GM18868 (cell line): ENCODE measurements at regions not wholly inside any gene's neighbourhood (a gene's known extent, or its start where the extent isn't known, plus 50 kb on each side); places are given as distances from the start of the nearest gene placed in this dataset.

Source experiments
- ATAC-seq: cut with Tn5 transposase; IDR thresholded peaks from one replicate; pipeline ENCODE4 v1.9.1; 2021; ENCODE audit warnings: mild to moderate bottlenecking, moderate library complexity; ENCODE audit not compliant: unreplicated experiment

DNA sequence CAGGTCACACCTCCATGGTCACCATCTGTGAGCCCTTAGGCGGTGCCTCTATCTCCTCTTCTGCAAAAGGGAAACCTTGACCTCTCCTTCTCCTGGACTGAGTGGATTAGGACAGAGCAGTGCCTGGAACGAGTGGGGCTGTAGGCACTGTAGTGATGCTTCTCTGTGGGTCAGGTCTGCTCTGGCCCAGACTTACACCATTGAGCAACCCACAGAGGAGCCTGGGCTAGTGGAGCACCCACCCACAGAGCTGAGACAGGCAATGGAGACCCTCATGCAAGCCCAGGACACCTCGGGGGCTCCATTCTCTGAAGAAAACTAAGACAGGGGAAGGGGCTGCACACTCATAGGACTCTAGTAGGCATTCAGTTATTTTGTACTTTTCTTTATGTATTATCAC, 400.6 kb downstream of the GADD45G start:
- ATAC-seq: no peak

DNA sequence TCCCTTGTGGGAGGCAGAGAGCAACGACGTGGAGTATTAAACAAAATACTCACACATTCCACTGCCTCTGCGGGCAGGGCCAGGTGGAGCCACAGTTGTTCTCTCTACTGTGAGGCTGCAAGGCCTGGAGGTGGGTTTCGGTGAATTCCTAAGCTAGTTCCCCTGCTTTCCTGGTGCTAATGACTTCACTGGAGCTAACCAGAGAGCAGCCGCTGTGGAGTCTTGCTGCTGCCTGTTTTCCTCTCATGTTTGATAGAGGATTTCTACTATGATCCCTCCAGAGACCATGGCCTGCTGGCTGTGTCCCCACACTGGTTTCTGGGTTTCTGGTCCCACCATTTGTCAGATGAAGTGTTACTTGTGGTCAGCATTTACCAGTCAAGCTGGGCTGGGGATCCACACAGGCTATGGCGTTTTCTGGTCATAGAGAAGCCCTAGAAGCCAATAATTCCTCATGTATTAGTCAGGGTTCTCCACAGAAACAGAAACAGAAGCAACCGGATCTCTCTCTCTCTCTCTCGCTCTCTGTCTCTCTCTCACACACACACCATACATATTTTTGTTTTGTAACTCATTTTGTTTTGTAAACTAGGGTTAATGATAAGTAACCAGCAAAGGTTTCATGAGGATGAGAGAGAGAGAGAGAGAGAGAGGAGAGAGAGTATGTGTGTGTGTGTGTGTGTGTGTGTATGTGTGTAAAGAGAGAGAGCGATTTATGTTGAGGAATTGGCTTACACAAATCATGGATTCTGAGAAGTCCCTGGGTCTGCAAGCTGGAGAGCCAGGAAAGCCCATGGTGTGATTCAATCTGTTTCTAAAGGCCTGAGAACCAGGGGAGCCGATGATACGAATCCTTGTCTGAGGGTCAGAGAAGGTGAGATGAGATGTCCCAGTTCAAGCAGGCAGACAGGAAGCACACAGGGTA, 403.0 kb downstream of the GADD45G start:
- no peak for ATAC-seq

DNA sequence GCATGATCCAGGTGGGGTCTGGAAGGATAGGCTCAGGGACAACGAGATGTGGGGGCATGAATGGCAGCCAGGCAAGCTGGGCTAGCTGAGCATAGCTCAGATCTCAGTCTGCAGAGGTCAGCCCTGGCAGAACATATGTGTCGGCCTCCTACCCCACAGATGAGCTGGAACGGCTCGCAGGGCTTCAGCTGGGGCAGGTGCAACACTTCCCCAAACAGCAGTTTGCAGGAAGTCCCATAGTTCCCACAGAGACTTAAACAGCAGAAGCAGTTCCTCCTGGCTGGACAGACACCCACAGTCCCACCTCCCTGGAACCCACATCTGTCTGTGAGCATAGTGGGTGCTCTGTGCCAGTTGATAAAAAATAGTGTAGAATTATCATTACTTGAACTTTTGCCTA, 404.6 kb downstream of the GADD45G start:
- ATAC-seq: no peak

DNA sequence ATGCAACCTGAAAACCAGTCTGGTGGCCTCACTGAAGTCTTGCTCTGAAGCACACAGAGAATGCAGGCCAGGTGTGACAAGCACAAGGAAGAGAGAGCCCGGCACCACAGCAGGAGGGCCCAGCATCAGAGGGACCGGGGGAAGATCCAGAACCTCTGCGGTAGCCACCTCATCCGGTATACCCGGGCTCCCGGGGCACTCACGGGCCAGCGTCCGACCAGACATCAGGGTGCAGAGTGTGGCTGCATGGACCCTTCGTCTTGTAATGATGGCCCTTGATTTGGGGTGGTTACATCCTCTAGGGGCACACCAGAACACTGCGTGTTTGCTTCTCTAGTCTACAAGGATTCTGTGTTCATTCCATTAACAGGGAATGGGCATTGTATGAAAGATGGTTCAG, 406.0 kb downstream of the GADD45G start:
- ATAC-seq: no peak

DNA sequence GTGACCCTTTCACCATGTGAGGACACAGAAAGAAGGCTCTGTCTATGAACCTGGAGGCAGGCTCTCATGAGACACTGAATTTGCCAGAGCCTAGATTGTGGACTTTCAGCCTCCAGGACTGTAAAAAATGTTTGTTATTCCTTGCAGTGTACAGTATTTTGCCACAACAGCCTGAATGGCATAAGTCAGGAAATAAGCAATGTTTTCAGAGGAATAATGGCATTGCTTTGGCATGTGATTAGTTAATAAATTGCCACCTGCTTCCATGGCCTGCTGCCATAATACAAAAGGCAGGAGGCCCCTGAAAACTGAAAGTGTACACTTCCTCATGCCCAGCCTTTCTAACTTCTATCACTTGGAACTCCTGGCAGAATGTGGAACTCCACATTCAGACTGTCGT, 408.1 kb downstream of the GADD45G start:
- ATAC-seq: no peak

DNA sequence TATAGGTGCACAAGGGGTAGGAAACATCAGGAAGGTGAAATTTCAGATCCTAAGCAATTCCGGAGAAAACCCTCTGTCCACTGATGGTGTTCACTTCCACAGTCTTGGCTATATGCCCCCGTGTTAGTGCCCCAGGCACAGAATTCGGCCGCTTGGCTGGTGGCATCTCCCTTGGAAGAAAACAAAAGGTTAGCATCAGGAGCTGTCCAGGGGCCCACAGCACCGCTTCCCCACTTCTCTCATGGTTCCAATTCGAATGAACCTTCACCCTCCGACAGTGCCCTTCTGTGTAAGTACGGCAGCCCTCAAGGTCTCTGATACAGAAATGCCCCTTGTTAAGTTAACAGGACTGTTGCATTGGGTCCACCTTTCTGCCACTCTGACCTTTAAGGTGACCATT, 409.0 kb downstream of the GADD45G start:
- ATAC-seq: no peak

DNA sequence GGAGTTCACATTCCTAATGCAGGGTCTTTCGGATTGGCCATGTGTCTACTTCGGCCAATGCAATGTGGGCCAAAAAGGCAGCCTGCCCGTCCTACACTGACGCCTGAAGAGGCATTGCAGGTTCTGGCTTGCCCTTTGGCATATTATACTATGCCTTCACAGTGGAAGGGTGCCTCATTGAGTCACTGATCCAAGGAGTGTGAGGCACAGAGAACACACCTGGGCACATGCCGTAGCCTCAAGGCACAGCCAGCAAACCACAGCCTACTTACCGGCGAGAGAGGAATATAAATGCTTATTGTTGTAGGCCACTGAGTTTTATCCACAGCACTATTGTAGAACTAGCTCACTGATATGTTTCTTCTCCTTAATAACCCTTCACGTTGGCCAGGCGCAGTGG, 409.6 kb downstream of the GADD45G start:
- no peak for ATAC-seq

DNA sequence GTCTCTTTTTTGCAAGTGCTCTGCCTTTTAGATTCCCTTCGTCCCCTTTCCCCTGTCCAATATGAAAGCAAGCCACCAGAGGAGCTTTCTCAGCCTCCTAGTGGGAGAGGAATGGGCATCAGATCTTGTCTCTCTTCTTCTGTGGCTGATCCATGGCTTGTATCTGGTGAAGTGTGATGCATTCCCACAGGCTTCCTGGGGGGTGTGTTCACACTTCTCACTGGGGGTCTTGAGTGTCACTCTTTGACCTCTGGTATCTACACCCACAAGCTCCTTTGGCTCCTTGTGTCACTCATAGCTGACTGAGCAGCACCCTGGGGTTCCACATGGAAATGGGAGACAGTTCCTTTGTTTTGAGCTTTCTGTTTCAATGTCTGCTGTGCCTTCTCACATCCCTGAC, 411.5 kb downstream of the GADD45G start:
- ATAC-seq: no peak

DNA sequence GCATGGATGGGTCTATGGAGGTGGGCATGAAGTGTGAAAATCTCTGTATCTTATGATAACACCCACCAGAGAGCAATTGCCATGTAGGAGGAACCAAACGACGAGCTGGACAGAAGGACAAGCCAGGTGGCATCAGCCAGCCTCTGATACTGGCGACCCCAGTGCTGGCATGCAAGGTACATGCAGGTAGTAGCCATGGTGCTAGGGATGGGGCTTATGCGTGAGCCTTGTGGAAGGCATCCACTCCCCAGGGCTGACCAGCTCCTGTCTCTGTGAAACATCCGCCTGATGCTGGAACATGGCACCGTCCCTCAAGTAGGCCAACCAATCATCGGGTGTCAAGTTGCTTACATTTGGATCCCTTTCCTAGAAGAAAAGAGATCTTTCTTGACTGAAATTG, 412.9 kb downstream of the GADD45G start:
- ATAC-seq: no peak

DNA sequence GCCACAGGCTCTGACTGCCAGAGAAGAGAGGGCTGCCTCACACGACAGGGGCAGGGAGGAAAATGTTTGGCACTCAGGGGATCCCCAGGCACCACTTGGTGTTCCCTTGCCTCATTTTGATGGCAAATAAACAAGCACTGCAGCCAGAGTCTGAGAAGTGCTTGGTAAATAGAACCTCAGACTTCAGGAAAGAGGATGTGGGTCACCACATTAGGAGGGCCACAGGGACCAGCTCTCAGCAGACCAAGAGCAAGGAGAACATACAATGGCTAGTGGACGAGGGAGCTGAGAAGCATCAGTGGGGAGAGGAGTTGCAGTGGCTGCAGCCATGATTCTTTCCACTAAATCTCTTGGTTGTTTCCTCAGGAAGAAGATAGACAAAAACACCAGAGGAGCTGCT, 413.9 kb downstream of the GADD45G start:
- ATAC-seq: no peak

DNA sequence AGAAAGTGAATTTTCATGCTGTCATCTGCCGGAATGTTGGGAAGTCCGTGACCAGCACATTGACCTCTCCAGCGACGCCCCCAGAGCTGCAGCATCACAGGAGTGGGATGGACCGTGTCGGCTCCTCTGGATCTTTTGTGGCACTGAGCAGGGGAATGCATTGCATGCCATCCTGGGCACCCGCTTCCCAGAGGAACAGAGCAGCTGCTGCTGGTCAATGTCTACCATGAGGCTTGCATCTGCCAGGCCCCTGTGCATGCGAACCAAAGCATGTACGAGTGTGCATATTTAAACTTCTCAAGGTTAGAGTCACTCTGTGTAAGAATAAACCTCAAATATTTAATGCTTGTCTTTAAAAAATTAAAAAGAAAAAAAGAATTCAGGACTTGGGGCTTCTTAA, 414.8 kb downstream of the GADD45G start:
- ATAC-seq: no peak

DNA sequence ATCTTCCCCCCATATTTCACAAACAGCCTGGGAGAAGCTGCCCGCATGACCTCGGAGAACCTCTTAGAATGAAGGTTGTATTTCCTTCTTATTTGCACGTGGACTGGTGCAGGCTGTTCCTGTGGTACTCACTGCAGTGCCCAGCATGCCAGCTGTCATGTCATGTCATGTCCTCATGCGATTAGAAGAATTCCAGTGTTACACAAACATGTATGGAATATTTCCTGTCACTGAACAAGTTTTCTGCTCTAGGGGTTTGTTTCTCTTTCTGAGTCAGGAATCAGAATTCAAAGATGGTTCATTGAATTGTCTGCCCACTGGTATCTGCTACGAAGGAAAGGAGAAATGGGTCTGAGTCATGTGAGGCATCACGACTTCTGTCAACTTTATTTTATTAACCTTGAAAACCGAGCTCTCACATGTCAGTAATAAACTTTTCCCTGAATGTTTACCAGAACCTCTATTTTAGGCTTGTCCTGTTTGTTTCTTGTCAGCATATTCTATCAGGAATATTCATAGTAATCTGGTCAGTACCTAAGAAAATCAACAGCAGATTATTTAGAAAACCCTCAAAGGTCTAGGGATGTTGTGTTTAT, 415.6 kb downstream of the GADD45G start:
- no peak for ATAC-seq

DNA sequence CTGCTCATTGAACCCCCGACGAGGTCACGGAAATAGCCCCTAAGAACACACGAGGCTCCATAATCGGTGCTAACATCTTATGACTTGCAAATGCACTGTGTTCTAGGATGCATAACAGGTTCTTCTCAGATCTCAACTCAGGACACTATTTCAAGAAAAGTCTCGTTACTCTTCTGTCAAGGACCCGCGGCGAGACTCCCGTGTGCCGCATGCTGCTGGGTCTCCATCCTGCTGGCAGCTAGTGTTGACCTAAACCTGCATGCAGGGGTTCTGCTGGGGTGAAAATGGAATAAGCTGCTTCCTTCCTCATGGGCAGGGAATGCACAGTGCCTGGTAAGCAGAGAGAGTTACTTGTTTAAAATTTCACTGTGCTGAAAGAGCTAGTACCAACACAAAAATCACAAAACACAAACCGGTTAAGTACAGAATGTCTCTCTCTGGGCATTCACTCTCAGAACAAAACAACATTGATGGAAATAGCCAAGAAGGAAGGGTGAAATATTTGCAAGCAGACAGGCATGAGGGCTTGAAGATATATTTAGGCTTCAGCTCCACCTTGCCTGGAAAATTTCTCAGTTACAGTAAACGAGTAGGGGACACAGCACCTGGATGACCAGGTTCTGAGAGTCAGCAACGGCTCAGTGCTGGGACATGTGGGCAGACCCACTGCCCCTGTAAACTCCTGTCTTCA, 416.5 kb downstream of the GADD45G start:
- ATAC-seq: no peak

DNA sequence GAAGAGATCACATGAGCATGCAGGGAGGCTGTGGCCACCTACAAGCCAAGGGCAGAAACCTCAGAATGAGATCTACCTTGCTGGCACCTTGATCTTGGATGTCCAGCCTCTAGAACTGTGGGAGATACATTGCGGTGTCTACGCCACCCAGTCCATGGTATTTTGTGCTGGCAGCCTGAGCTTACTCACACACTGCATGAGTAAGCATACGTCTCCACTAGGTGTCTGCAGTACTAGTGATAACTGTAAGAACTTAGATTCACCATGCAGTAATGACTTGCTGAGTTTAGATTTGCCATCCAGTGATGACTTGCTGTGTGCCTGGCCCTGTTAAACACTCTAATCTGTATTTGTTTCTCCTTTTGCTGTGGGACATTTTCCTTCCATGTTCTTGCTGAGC, 417.7 kb downstream of the GADD45G start:
- ATAC-seq: no peak

DNA sequence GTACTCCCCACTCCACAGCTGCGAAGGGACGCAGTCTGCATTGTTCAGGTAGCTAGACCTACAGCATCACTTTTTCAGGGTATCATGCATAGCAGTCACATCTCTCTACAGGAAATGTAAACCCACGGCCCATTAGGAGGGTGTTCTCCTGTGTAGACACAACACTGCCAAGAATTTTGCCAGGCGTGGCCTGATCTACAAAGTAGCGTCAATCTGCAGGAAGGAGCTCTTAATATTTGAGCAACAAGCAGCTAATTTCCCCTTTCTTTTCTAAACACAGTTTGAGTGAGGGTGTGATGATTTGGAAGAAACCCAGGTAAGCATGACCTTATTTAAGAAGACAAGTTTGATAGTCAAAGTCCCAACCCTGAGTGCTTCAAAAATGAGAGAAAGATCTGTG, 419.0 kb downstream of the GADD45G start:
- no peak for ATAC-seq

DNA sequence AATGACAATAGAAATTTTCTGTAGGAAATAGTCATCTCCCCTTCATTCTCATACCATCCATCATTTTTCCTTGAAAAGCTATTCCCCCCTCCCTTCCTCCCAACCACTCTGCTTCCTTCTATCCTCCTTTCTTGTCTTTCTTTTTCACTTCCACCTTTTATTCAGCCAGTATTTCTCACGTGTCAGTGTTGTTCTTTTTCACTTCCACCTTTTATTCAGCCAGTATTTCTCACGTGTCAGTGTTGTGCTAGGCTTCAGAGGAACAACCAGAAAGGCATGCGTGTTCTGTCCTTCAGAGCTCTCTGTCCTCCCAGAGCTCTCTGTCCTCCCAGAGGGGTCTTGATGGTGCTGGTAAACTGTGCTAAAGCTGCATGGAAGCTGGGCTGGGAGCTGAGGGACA, 419.6 kb downstream of the GADD45G start:
- ATAC-seq: peak; percentile 67

DNA sequence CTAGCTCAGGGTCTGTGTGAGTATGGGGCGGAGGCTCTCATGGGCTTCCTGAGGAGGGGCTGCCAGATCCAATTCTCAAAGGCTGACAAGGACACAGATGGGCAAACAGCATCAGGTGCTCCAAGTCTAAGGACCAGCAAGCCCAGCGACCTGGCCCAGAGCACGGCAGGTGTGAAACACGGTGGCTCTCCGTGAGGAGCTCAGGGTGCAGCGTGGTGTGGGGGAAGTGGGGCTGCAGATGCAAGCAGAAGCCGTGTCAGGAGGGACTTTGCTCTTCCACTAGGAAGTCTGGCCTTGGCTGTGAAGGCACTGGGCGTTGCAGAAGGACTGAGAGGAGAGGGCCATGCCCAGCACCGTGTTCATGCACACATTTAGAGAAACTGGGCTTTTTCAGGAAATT, 420.0 kb downstream of the GADD45G start:
- peak; percentile 26 for ATAC-seq

DNA sequence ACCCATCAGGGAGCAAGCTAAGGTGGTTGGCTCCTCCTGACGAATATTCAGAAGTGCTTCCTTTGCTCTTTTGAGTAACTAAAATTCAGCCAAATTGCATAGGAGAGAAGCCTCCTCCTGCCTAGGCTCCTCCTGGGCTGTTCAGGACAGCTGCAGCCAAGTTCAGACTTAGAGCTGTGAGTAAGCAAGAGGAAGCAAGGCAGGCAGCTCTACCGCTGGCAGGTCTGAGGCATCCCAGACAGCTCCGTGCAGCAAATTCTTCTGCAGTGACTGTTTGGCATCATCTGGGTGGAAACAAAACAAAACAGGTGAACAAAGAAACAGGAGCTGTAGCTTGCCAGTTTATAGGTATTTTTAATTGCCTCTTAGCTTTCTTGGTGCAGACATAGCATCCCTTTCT, 421.0 kb downstream of the GADD45G start:
- no peak for ATAC-seq

DNA sequence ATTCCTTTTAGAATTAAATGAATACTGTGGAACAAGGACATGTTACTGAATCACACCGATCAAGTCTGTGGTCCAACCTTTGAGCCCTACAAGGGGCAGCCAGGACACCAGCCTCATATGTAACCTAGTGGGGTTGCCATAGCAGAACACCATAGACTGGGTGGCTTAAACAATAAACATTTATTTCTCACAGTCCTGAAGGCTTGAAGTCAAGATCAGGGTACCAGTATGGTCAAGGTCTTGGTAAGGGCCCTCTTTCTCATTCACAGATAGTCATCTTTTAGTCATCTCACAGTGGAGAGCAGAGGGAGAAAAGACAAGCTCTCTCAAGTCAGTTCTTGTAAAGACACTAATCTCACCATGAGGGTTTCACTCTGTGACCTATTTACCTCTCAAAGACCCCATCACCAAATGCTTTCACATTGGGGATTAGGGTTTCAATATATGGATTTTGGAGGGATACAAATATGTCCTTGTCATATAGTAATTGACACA, 422.5 kb downstream of the GADD45G start:
- no peak for ATAC-seq

DNA sequence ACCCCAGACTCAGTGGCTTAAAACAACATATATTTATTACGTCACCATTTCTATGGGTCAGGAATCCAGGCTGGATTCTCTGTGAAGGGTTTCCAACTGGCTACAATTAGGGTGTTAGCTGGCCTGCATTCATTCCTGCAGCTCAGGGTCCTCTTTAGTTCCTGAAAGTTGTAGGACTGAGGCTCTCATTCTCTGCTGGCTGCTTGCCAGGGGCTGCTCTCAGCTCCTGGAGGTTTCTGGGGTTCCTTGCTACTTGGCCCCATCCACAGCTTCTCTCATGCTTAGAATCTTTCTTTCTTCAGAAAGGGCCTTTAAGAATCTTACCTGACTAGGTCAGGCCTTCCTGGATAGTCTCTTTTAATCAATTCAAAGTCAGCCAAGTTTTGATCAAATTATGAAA, 424.6 kb downstream of the GADD45G start:
- no peak for ATAC-seq

DNA sequence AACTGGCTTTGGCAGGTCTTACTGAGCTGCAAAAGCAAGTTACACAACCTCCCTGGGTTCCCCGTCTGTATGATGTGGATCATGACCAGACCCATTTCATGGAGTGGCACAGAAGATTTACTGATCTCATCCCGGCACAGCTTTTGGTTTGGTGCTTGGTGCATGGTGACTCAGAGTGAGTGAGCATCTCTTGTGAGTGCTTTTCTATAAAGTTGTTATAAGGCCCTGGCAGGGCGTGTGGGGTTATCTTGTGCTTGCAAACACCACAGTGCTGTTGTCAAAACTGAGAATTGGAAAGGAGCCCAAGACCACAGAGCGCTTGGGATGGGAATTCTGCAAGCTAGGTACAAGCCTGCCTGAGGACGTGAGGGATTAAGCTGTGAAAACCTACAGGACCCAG, 425.2 kb downstream of the GADD45G start:
- ATAC-seq: no peak
